KMS-11 (cell line): ENCODE measurements at regions not wholly inside any gene's neighbourhood (a gene's known extent, or its start where the extent isn't known, plus 50 kb on each side); places are given as distances from the start of the nearest gene placed in this dataset.

ENCODE experiments used
- H2AFZ ChIP-seq: fragments of 200-600 bp; sonication (generic); 2 replicates; pipeline ENCODE4 v1.6.1; 2016; ENCODE audit warnings: antibody characterized with exemption, mixed run types, low read depth
- H3K27ac ChIP-seq: fragments of 200-600 bp; sonication (generic); 2 replicates; pipeline ENCODE4 v1.6.1; 2016; ENCODE audit warnings: mild to moderate bottlenecking, mixed run types
- H3K27me3 ChIP-seq: fragments of 200-600 bp; sonication (generic); 2 replicates; pipeline ENCODE4 v1.6.1; 2017; ENCODE audit warnings: mild to moderate bottlenecking, low read depth, mixed run types, moderate library complexity; ENCODE audit not compliant: insufficient read depth
- H3K36me3 ChIP-seq: fragments of 200-600 bp; sonication (generic); 2 replicates; pipeline ENCODE4 v1.6.1; 2017; ENCODE audit warnings: mild to moderate bottlenecking, mixed run types; ENCODE audit not compliant: insufficient read depth
- H3K4me1 ChIP-seq: fragments of 200-600 bp; sonication (generic); 2 replicates; pipeline ENCODE4 v1.6.1; 2016; ENCODE audit warnings: mild to moderate bottlenecking, low read depth, mixed run types; ENCODE audit not compliant: poor library complexity, severe bottlenecking
- H3K4me2 ChIP-seq: fragments of 200-600 bp; sonication (generic); 2 replicates; pipeline ENCODE4 v1.7.0; 2016; ENCODE audit warnings: mild to moderate bottlenecking, mixed run types
- H3K4me3 ChIP-seq: fragments of 200-600 bp; sonication (generic); IDR thresholded peaks from 2 replicates; pipeline ENCODE4 v1.6.1; 2017; ENCODE audit warnings: low read depth, low read length, mixed read lengths; ENCODE audit not compliant: insufficient read depth
- H3K79me2 ChIP-seq: fragments of 200-600 bp; sonication (generic); 2 replicates; pipeline ENCODE4 v1.6.1; 2016; ENCODE audit warnings: low read depth, mixed run types; ENCODE audit not compliant: insufficient read depth
- H3K9ac ChIP-seq: fragments of 200-600 bp; sonication (generic); 2 replicates; pipeline ENCODE4 v1.6.1; 2016; ENCODE audit warnings: mild to moderate bottlenecking, mixed run types
- H4K20me1 ChIP-seq: fragments of 200-600 bp; sonication (generic); 2 replicates; pipeline ENCODE4 v1.6.1; 2016; ENCODE audit warnings: mild to moderate bottlenecking, mixed run types; ENCODE audit not compliant: insufficient read depth
- TF ChIP-seq, protein P1 (sequence below): fragments of 200-600 bp; sonication (generic); conservative IDR thresholded peaks from 2 replicates; pipeline ENCODE4 v1.6.1; 2017; ENCODE audit warnings: low read depth, mild to moderate bottlenecking, antibody characterized with exemption, low read length, moderate library complexity, mixed read lengths

DNA sequence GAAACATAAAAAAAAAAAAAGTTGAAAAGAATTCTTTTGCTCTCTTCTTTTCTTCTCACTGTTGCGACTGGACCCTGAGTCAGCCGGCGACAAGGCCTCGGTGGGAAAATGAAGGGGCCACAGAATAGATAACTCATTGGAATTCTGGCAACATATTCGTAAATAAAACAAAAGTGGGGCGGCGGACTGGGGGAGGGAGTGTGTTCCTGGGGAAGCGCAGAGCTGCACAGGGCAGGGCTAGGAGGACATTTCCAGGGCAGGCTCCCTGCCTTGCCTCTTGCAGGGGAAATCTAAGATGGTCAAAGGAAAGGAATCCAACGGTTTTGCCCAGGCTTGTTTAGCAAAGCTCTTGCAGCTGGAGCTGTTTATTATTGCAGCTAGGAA, 1042.8 kb upstream of the NR2F2 start:
- Histone ChIP-seq H3K36me3 (no peaks in the 10 kb centered on the region), H3K4me1 (peaks cover 83% of the 10 kb centered on the region), H4K20me1 (no peaks in the 10 kb centered on the region), H3K4me3 (no peak overlapping the region), H3K27me3 (no peaks in the 10 kb centered on the region), H3K27ac (peak overlapping the region; percentile 99), H3K9ac (peak overlapping the region; percentile 85), H2AFZ (peak overlapping the region; percentile 55; the same call in 1 of the 2 replicates), H3K4me2 (peak overlapping the region; percentile 99), H3K79me2 (no peaks in the 10 kb centered on the region)
- TF ChIP-seq, protein P1, sequence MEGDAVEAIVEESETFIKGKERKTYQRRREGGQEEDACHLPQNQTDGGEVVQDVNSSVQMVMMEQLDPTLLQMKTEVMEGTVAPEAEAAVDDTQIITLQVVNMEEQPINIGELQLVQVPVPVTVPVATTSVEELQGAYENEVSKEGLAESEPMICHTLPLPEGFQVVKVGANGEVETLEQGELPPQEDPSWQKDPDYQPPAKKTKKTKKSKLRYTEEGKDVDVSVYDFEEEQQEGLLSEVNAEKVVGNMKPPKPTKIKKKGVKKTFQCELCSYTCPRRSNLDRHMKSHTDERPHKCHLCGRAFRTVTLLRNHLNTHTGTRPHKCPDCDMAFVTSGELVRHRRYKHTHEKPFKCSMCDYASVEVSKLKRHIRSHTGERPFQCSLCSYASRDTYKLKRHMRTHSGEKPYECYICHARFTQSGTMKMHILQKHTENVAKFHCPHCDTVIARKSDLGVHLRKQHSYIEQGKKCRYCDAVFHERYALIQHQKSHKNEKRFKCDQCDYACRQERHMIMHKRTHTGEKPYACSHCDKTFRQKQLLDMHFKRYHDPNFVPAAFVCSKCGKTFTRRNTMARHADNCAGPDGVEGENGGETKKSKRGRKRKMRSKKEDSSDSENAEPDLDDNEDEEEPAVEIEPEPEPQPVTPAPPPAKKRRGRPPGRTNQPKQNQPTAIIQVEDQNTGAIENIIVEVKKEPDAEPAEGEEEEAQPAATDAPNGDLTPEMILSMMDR = no peak

DNA sequence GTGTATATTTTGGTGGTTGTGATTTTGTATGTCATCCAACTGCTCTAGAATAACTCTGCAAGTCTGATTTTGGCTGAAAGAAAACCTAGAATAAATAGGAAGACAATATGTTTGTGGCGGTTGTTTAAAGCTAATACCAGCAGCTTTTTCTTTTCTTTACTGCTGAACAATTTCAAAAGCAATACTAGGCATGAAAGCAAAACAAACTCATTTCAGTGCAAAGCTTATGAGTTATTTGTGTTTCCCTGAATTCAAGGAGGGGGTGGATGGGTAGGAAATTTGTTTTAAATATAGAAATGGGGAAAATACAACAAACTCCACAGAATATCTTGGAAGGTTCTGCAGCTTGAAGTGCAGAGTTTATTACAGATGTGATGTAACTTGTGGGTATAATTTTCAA, 1041.9 kb upstream of the NR2F2 start:
- TF ChIP-seq, protein P1 = no peak

DNA sequence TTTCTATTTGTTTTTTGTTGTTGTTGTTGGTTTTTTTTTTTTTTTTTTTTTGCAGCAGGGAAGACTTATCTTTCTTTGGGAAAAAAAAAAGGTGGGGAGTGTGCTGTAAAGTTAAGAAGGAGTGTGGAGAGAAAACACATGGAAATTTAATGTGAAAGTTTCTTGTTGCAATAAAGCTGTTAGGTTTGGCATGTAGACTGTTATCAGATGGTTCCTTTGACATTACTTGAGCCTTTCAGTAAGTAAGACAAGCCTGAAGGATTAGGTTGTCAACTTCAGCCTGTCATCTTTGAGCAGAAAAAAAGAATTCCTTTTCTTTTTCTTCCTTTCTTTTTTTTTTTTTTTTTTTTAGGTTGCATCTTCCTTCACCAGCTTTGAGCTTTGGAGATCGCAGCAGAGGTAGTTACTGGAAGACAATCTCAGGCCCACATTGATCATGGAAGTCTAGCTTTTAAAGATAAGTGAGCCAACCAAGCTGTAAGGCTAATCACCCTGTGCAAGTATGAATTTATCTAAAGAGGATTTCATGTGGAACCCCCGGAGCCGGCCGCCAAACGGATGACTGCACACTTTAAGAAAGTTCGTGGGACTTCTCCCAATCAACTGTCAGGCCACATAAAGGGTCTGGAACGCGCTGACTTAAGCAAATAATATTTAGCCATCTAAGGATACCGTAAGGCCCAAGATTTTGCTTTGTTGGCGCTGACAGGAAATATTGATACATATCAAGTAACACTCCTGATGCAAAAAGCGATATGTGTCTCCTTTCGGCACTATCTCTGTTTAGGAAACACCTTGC, 1040.1 kb upstream of the NR2F2 start:
- H3K79me2 ChIP-seq = no peaks in the 10 kb centered on the region
- no peak overlapping the region for H3K9ac ChIP-seq
- H2AFZ ChIP-seq = no peak overlapping the region
- no peaks in the 10 kb centered on the region for H3K36me3 ChIP-seq
- no peak overlapping the region for H3K4me2 ChIP-seq
- no peaks in the 10 kb centered on the region for H3K27me3 ChIP-seq
- H3K27ac ChIP-seq = no peak overlapping the region
- no peak overlapping the region for H3K4me3 ChIP-seq
- no peaks in the 10 kb centered on the region for H4K20me1 ChIP-seq
- TF ChIP-seq, protein P1 = no peak
- peaks cover 60% of the 10 kb centered on the region for H3K4me1 ChIP-seq

More for the DNA sequence above, 1041.9 kb upstream of the NR2F2 start:
- Histone ChIP-seq H3K4me3 (no peak overlapping the region), H3K9ac (no peak overlapping the region), H3K4me2 (peak overlapping the region; percentile 99), H3K27me3 (no peaks in the 10 kb centered on the region), H3K4me1 (peaks cover 74% of the 10 kb centered on the region), H2AFZ (no peak overlapping the region), H4K20me1 (no peaks in the 10 kb centered on the region), H3K27ac (peak overlapping the region; percentile 99), H3K36me3 (no peaks in the 10 kb centered on the region), H3K79me2 (no peaks in the 10 kb centered on the region)

DNA sequence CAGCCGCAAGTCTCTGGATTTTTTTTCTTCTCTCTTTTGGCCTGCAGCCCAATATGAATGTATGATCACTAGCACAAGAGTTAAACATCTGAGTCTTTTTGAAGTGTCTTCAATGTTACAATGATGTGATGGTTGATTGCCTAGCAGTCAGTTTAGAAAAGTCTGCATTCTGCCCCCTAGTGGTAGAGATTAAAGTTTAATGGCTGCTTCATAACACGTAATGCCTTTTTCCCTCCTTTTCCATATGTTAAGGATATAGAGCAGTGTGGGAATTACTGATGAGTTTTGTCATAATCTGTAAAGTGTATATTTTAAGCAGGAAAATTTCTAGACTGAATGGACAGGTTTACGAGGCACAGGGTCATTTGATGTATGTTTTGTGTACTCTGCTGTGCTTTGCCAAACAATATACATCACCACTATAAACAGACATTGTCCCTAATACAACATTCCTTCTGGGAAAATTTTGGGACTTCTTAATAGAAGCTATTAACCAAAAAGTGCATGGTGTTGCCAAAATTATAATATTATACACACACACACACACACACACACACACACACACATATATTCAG, 1038.5 kb upstream of the NR2F2 start:
- peaks cover 49% of the 10 kb centered on the region for H3K4me1 ChIP-seq
- H2AFZ ChIP-seq = no peak overlapping the region
- H3K27ac ChIP-seq = no peak overlapping the region
- no peaks in the 10 kb centered on the region for H3K36me3 ChIP-seq
- no peaks in the 10 kb centered on the region for H3K27me3 ChIP-seq
- no peak overlapping the region for H3K4me3 ChIP-seq
- H4K20me1 ChIP-seq = no peaks in the 10 kb centered on the region
- H3K9ac ChIP-seq = no peak overlapping the region
- TF ChIP-seq, protein P1 = peak; percentile 87
- 0 out of 2 replicates have a peak overlapping the region, but pooled peaks have one; percentile 3 for H3K4me2 ChIP-seq
- no peaks in the 10 kb centered on the region for H3K79me2 ChIP-seq
